Uterus (tissue), 3 donors: ENCODE measurements at regions not wholly inside any gene's neighbourhood (a gene's known extent, or its start where the extent isn't known, plus 50 kb on each side); places are given as distances from the start of the nearest gene placed in this dataset.
"Not testable (repeated sequence)": the region's sequence is repeated elsewhere in the genome, so short reads cannot be mapped to it uniquely, and the experiment has no call there.

Source experiments
- DNase-seq, 2 donors: peaks; one replicate each; pipeline ENCODE4 v3.0.0-alpha.2; 2019 to 2020
- H3K27ac ChIP-seq, 2 donors: fragments of 200-600 bp; sonication (generic); 1 replicate in 1 of 2; 2 replicates in 1 of 2; pipeline ENCODE4 v1.5.1; 2016 to 2018
- H3K27me3 ChIP-seq, 2 donors: fragments of 200-600 bp; sonication (generic); one replicate each; pipeline ENCODE4 v1.5.1; 2018 to 2019; ENCODE audit warnings: control low read depth in 1 of 2
- H3K36me3 ChIP-seq, 2 donors: fragments of 200-600 bp; sonication (generic); one replicate each; pipeline ENCODE4 v1.5.1; 2019; ENCODE audit warnings: control low read depth in 1 of 2
- H3K4me1 ChIP-seq, 2 donors: fragments of 200-600 bp; sonication (generic); one replicate each; pipeline ENCODE4 v1.5.1; 2018 to 2019; ENCODE audit warnings: control low read depth in 1 of 2
- H3K4me3 ChIP-seq, 2 donors: fragments of 200-600 bp; sonication (generic); 1 replicate in 1 of 2; 2 replicates in 1 of 2; pipeline ENCODE4 v1.5.1; 2018 to 2019; ENCODE audit warnings: mild to moderate bottlenecking in 1 of 2
- H3K9me3 ChIP-seq, 2 donors: fragments of 200-600 bp; sonication (generic); one replicate each; pipeline ENCODE4 v1.5.1; 2019; ENCODE audit warnings: control low read depth in 1 of 2
- POLR2A ChIP-seq, 2 donors: fragments of 450-650 bp; IDR thresholded peaks; one replicate each; pipeline ENCODE4 v1.6.1; 2016; ENCODE audit warnings: antibody characterized with exemption in 2 of 2, mild to moderate bottlenecking in 1 of 2, moderate library complexity in 1 of 2
- intact Hi-C: fragments of 100-400 bp; cut with DNase I; formaldehyde crosslinking; loops from one replicate; pipeline ENCODE4 v1.15.1; 2023; ENCODE audit warnings: low total_unique reads
- TF ChIP-seq, protein P1 (sequence below), 4 experiments: fragments of 200-600 bp in 2 of 4; fragments of 450-650 bp in 2 of 4; sonication (generic) in 2 of 4; IDR thresholded peaks; one replicate each; pipeline ENCODE4 v1.5.1; 2016 to 2019; ENCODE audit warnings: antibody characterized with exemption in 4 of 4, mild to moderate bottlenecking in 2 of 4, moderate library complexity in 1 of 4
- donor health status: DM: yes; HTN: yes; CAD: no.

DNA sequence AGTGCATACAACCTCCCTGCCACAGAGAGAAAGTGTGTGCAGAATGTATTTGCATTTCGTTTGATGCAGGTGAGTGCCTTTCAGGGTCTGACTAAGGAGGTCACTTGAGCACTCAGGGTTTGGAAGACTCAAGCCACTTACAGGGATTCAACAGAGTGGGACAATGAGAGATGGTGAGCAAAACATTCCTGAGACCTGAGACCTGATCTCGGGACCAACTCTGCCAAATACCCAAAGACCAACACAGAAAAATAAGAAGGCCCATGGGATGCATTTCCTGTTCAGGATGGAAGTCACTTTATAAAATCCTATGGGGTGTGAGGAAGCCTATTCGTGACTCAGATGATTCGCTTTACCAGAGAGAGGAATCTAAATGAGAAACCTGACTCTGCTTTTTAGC is 65.2 kb upstream of the LARGE1 start:
- H3K36me3 ChIP-seq: no peaks in the 10 kb centered on the region
- intact Hi-C loops: no loop called here
- DNase-seq: no peak
- no peaks in the 10 kb centered on the region for H3K4me1 ChIP-seq
- no peak overlapping the region for H3K4me3 ChIP-seq
- H3K9me3 ChIP-seq: no peaks in the 10 kb centered on the region
- H3K27me3 ChIP-seq: no peaks in the 10 kb centered on the region
- H3K27ac ChIP-seq: no peak overlapping the region
- TF ChIP-seq, protein P1, sequence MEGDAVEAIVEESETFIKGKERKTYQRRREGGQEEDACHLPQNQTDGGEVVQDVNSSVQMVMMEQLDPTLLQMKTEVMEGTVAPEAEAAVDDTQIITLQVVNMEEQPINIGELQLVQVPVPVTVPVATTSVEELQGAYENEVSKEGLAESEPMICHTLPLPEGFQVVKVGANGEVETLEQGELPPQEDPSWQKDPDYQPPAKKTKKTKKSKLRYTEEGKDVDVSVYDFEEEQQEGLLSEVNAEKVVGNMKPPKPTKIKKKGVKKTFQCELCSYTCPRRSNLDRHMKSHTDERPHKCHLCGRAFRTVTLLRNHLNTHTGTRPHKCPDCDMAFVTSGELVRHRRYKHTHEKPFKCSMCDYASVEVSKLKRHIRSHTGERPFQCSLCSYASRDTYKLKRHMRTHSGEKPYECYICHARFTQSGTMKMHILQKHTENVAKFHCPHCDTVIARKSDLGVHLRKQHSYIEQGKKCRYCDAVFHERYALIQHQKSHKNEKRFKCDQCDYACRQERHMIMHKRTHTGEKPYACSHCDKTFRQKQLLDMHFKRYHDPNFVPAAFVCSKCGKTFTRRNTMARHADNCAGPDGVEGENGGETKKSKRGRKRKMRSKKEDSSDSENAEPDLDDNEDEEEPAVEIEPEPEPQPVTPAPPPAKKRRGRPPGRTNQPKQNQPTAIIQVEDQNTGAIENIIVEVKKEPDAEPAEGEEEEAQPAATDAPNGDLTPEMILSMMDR (IDR thresholded peaks at IDR 0.05): no peak
- no peak for TF ChIP-seq POLR2A (IDR thresholded peaks at IDR 0.05)

DNA sequence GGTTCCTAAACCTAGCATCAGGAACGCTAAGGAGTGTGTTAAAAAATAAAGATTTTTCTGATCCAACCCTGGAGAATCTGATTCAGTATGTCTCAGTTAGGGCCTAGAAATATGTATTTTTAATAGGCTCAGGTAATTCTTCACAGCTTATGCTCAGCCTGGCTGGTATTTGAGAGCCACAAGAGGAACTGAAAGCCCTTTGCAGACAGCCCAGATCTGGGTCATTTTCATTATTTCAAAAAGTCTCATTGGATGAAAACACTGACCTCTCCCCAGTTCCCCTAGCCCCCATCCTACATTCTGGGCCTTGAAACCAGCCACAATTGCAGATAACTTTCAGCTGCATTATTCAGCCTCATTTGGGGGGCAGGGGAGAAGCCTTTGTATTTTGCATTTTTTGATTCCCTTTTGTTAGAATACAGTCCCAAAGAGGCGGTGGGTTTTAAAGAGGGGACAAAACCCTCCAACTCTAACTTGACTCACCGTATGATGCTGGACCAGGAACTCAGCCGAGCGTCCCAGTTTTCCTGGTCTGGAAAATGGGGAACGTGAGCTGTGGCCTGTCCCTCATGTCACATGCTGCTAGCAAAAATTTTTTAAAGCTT is 66.0 kb upstream of the LARGE1 start:
- H3K9me3 ChIP-seq: no peaks in the 10 kb centered on the region
- no peaks in the 10 kb centered on the region for H3K36me3 ChIP-seq
- H3K4me1 ChIP-seq: no peaks in the 10 kb centered on the region
- H3K4me3 ChIP-seq: no peak overlapping the region
- DNase-seq: no peak
- intact Hi-C loops: no loop called here
- no peak overlapping the region for H3K27ac ChIP-seq
- no peaks in the 10 kb centered on the region for H3K27me3 ChIP-seq
- no peak for TF ChIP-seq POLR2A (IDR thresholded peaks at IDR 0.05)
- TF ChIP-seq, protein P1 (IDR thresholded peaks at IDR 0.05): no peak

DNA sequence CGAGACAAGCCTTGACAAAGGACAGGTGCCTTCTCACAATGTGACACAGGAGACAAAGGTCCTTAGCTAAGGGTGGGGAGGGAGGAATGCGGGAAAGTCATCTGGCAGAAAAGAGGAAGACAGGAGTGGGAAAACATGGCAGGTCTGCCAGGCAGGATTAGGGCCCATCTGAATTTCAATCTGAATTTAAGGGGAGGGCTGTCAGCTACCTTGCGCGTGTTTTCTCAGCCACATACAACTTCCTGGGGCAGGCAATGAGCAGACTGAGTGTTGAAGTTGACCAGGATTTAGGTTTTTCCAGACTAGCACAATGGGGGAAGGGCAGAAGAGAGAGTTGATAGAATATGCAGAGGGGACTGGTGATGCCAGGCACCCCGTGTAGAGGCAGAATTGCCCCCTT is 66.7 kb upstream of the LARGE1 start:
- Histone ChIP-seq H3K9me3 (no peaks in the 10 kb centered on the region), H3K27me3 (no peaks in the 10 kb centered on the region), H3K4me3 (no peak overlapping the region), H3K27ac (no peak overlapping the region), H3K36me3 (no peaks in the 10 kb centered on the region), H3K4me1 (no peaks in the 10 kb centered on the region)
- no peak for TF ChIP-seq POLR2A (IDR thresholded peaks at IDR 0.05)
- TF ChIP-seq, protein P1 (IDR thresholded peaks at IDR 0.05): no peak
- DNase-seq: no peak
- intact Hi-C loops: no loop called here

- H3K4me3 ChIP-seq, DNase-seq, H3K9me3 ChIP-seq, intact Hi-C loops, H3K4me1 ChIP-seq, H3K36me3 ChIP-seq, H3K27ac ChIP-seq, H3K27me3 ChIP-seq: not testable (repeated sequence)
Measured at GRCh38 chr22:33989263-33989662, 69.0 kb upstream of the LARGE1 start.

GRCh38 chr22:33991620-33992019 is 71.3 kb upstream of the LARGE1 start:
- TF ChIP-seq, protein P1 (IDR thresholded peaks at IDR 0.05): no peak
- no peak for TF ChIP-seq POLR2A (IDR thresholded peaks at IDR 0.05)
- Histone ChIP-seq H3K9me3 (no peaks in the 10 kb centered on the region), H3K27ac (no peak overlapping the region), H3K36me3 (no peaks in the 10 kb centered on the region), H3K27me3 (no peaks in the 10 kb centered on the region), H3K4me1 (no peaks in the 10 kb centered on the region), H3K4me3 (no peak overlapping the region)
- DNase-seq: no peak
- intact Hi-C loops: no loop called here

DNA sequence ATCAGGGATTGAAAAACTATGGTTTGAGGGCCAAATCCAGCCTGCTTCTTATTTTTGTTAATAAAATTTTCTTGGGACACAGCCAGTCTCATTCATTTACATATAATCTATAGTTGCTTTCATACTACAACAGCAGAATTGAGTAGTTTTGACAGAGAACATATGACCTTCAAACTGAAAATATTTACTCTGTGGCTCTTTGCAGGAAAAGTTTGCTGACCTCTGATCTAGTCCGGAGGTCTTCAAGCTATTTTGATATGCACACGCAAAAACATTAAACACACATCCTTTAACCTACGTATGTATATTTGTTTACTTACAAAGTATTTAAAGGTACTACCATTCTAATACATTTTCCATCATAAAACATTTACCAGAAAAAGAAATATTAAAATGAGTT is 76.5 kb upstream of the LARGE1 start:
- intact Hi-C loops: no loop called here
- Histone ChIP-seq H3K4me1 (no peaks in the 10 kb centered on the region), H3K4me3 (no peak overlapping the region), H3K9me3 (no peaks in the 10 kb centered on the region), H3K27ac (no peak overlapping the region), H3K27me3 (no peaks in the 10 kb centered on the region), H3K36me3 (no peaks in the 10 kb centered on the region)
- DNase-seq: no peak
- TF ChIP-seq, protein P1 (IDR thresholded peaks at IDR 0.05): no peak
- TF ChIP-seq POLR2A (IDR thresholded peaks at IDR 0.05): no peak
